ENCODE measurements at regions not wholly inside any gene's neighbourhood (a gene's known extent, or its start where the extent isn't known, plus 50 kb on each side); places are given as distances from the start of the nearest gene placed in this dataset.

- TF ChIP-seq CTCF (conservative IDR thresholded peaks at IDR 0.05 in 1 of 2, IDR thresholded peaks at IDR 0.05 in 1 of 2; ENCODE audit: extremely low read depth in 1 of 2, insufficient read depth in 1 of 2, low read depth in 1 of 2, low read length in 2 of 2) (no peak), EZH2 (IDR thresholded peaks at IDR 0.05; ENCODE audit: borderline replicate concordance, low read length) (no peak)
These were observed 454.2 kb upstream of the TNP1 start for GRCh38 chr2:217314021-217314460.
